H1 (cell line): ENCODE measurements at regions not wholly inside any gene's neighbourhood (a gene's known extent, or its start where the extent isn't known, plus 50 kb on each side); places are given as distances from the start of the nearest gene placed in this dataset.

Experiments used
- CTCF ChIA-PET: fragments of 300-600 bp; sonication (Branson Sonifier 250); formaldehyde crosslinking; loops from one replicate; lab custom pipeline; 2021; ENCODE audit not compliant: partially characterized antibody; lab: Charles Lee
- POLR2A ChIA-PET: fragments of 300-600 bp; sonication (Branson Sonifier 250); formaldehyde crosslinking; loops from one replicate; lab custom pipeline; 2021; ENCODE audit warnings: inconsistent platforms; ENCODE audit not compliant: partially characterized antibody; lab: Charles Lee
- DNase-seq, 2 experiments: peaks; one replicate each; pipeline versions ENCODE4 v3.0.0 to v3.0.0-alpha.2; 2010 to 2022; ENCODE audit warnings: low spot score in 2 of 2, low read depth in 1 of 2, mixed read lengths in 1 of 2
- FAIRE-seq: peaks from 2 replicates; lab custom pipeline; 2011; peaks lifted over from hg19 to GRCh38; lab: Jason Lieb, UNC
- H2AFZ ChIP-seq: 2 replicates; pipeline ENCODE4 v1.8.1; 2012; ENCODE audit warnings: low read length, inconsistent platforms
- H2AK5ac ChIP-seq: 2 replicates; pipeline ENCODE4 v1.6.1; 2013; ENCODE audit warnings: low read depth, low read length
- H2BK120ac ChIP-seq: replicated peaks from 2 replicates; pipeline ENCODE3; 2013; ENCODE audit warnings: low read depth, low read length, inconsistent platforms
- H2BK12ac ChIP-seq: 2 replicates; pipeline ENCODE4 v1.6.1; 2013; ENCODE audit warnings: low read depth, low read length
- H2BK15ac ChIP-seq: 2 replicates; pipeline ENCODE4 v1.6.1; 2013; ENCODE audit warnings: low read length
- H2BK20ac ChIP-seq: 2 replicates; pipeline ENCODE4 v1.6.1; 2013; ENCODE audit warnings: low read length
- H2BK5ac ChIP-seq: 2 replicates; pipeline ENCODE4 v1.6.1; 2013; ENCODE audit warnings: low read depth, low read length
- H3K14ac ChIP-seq: 2 replicates; pipeline ENCODE4 v1.6.1; 2013; ENCODE audit warnings: inconsistent platforms; ENCODE audit not compliant: insufficient read length
- H3K18ac ChIP-seq: 2 replicates; pipeline ENCODE4 v1.6.1; 2013; ENCODE audit warnings: low read length; ENCODE audit errors: extremely low read depth
- H3K23ac ChIP-seq: 2 replicates; pipeline ENCODE4 v1.6.1; 2013; ENCODE audit warnings: inconsistent platforms; ENCODE audit not compliant: insufficient read length
- H3K23me2 ChIP-seq: 2 replicates; pipeline ENCODE4 v1.6.1; 2013; ENCODE audit warnings: low read depth, low read length
- H3K27ac ChIP-seq: 2 replicates; pipeline ENCODE4 v1.6.1; 2011; ENCODE audit warnings: low read depth, low read length, inconsistent platforms
- H3K27me3 ChIP-seq, 4 experiments: replicated peaks in 1 of 4; 1 replicate in 1 of 4; 2 replicates in 3 of 4; pipeline versions ENCODE4 v1.6.1 to v1.8.1; 2011 to 2013; ENCODE audit warnings: low read length in 3 of 4, mild to moderate bottlenecking in 3 of 4, inconsistent platforms in 2 of 4, mixed read lengths in 2 of 4, moderate library complexity in 1 of 4; ENCODE audit not compliant: control insufficient read depth in 3 of 4, insufficient read depth in 3 of 4; ENCODE audit errors: extremely low read depth in 1 of 4
- H3K36me3 ChIP-seq, 4 experiments: 2 replicates each; pipeline versions ENCODE4 v1.6.1 to v1.8.1; 2011 to 2013; ENCODE audit warnings: mild to moderate bottlenecking in 4 of 4, low read length in 3 of 4, moderate library complexity in 2 of 4, control low read depth in 1 of 4, inconsistent platforms in 1 of 4; ENCODE audit not compliant: insufficient read depth in 4 of 4, control insufficient read depth in 2 of 4
- H3K4ac ChIP-seq: replicated peaks from 2 replicates; pipeline ENCODE3; 2013; ENCODE audit warnings: low read length, low read depth, mixed read lengths, inconsistent platforms; ENCODE audit not compliant: insufficient read length
- H3K4me1 ChIP-seq, 4 experiments: replicated peaks in 1 of 4; 1 replicate in 1 of 4; 2 replicates in 3 of 4; pipeline versions ENCODE4 v1.6.1 to v1.8.1; 2011 to 2013; ENCODE audit warnings: low read length in 3 of 4, inconsistent platforms in 2 of 4, mixed read lengths in 1 of 4; ENCODE audit not compliant: insufficient read depth in 4 of 4, control insufficient read depth in 3 of 4
- H3K4me2 ChIP-seq, 2 experiments: 2 replicates each; pipeline versions ENCODE4 v1.6.1 to v1.8.1; 2011 to 2013; ENCODE audit warnings: low read depth in 2 of 2, low read length in 2 of 2, control low read depth in 1 of 2, inconsistent platforms in 1 of 2, mild to moderate bottlenecking in 1 of 2; ENCODE audit not compliant: insufficient read depth in 1 of 2
- H3K4me3 ChIP-seq, 4 experiments: fragments of 200-600, 300-600 bp in 1 of 4; sonication (generic), shearing (Covaris generic), sonication (Bioruptor Twin) in 1 of 4; 2 replicates each; pipeline versions ENCODE4 v1.5.1 to v1.8.1; 2011 to 2016; ENCODE audit warnings: low read length in 4 of 4, low read depth in 3 of 4, control low read depth in 2 of 4, inconsistent platforms in 2 of 4, mild to moderate bottlenecking in 2 of 4, mixed read lengths in 1 of 4, moderate library complexity in 1 of 4; ENCODE audit not compliant: insufficient read depth in 2 of 4; ENCODE audit errors: extremely low read depth in 1 of 4
- H3K56ac ChIP-seq: replicated peaks from 2 replicates; pipeline ENCODE3; 2013; ENCODE audit warnings: low read depth, mild to moderate bottlenecking, mixed read lengths, low read length, inconsistent platforms; ENCODE audit not compliant: insufficient read length
- H3K79me1 ChIP-seq: 2 replicates; pipeline ENCODE4 v1.6.1; 2013; ENCODE audit warnings: low read depth, low read length, control low read depth
- H3K79me2 ChIP-seq, 2 experiments: 2 replicates each; pipeline versions ENCODE4 v1.6.1 to v1.8.1; 2012 to 2013; ENCODE audit warnings: low read length in 2 of 2, mild to moderate bottlenecking in 2 of 2, inconsistent platforms in 1 of 2; ENCODE audit not compliant: insufficient read depth in 2 of 2, control insufficient read depth in 1 of 2
- H3K9ac ChIP-seq, 4 experiments: replicated peaks in 1 of 4; 1 replicate in 1 of 4; 2 replicates in 3 of 4; pipeline versions ENCODE4 v1.6.1 to v1.8.1; 2011 to 2013; ENCODE audit warnings: low read depth in 3 of 4, low read length in 3 of 4, control low read depth in 2 of 4, mild to moderate bottlenecking in 2 of 4, moderate library complexity in 2 of 4, inconsistent platforms in 1 of 4; ENCODE audit errors: extremely low read depth in 1 of 4
- H3K9me3 ChIP-seq, 2 experiments: 2 replicates each; pipeline versions ENCODE4 v1.6.1 to v1.8.1; 2012 to 2013; ENCODE audit warnings: mild to moderate bottlenecking in 2 of 2, moderate library complexity in 2 of 2, control low read depth in 1 of 2, inconsistent platforms in 1 of 2, low read depth in 1 of 2, low read length in 1 of 2, mixed read lengths in 1 of 2; ENCODE audit not compliant: insufficient read depth in 2 of 2
- H4K20me1 ChIP-seq, 2 experiments: replicated peaks in 1 of 2; 2 replicates each; pipeline versions ENCODE3 to v1.8.1; 2011 to 2013; ENCODE audit warnings: inconsistent platforms in 2 of 2, low read length in 2 of 2, mild to moderate bottlenecking in 1 of 2; ENCODE audit not compliant: insufficient read depth in 2 of 2, control insufficient read depth in 1 of 2
- H4K5ac ChIP-seq: 2 replicates; pipeline ENCODE4 v1.6.1; 2013; ENCODE audit warnings: low read length, low read depth, mixed read lengths, inconsistent platforms; ENCODE audit not compliant: insufficient read length
- H4K8ac ChIP-seq: 2 replicates; pipeline ENCODE4 v1.8.0; 2013; ENCODE audit warnings: mild to moderate bottlenecking, moderate library complexity, low read length, inconsistent platforms; ENCODE audit not compliant: insufficient read depth; ENCODE audit errors: extremely low read depth
- H4K91ac ChIP-seq: replicated peaks from 2 replicates; pipeline ENCODE3; 2013; ENCODE audit warnings: low read length, mixed read lengths, inconsistent platforms; ENCODE audit not compliant: insufficient read length
- NRF1 ChIP-seq: IDR thresholded peaks from 2 replicates; pipeline ENCODE4 v1.6.1; 2011; ENCODE audit warnings: mild to moderate bottlenecking, low read depth, low read length, improper control_type of control experiment
- SIN3A ChIP-seq, 2 experiments: IDR thresholded peaks in 1 of 2; conservative IDR thresholded peaks in 1 of 2; 2 replicates each; pipeline ENCODE4 v1.6.1; 2011 to 2012; ENCODE audit warnings: low read length in 2 of 2, improper control_type of control experiment in 1 of 2, low read depth in 1 of 2, mild to moderate bottlenecking in 1 of 2
- SIRT6 ChIP-seq: IDR thresholded peaks from one replicate; pipeline ENCODE4 v1.7.1; 2012; ENCODE audit warnings: low read length, inconsistent platforms
- YY1 ChIP-seq: IDR thresholded peaks from 2 replicates; pipeline ENCODE4 v1.6.1; 2011; ENCODE audit warnings: low read depth, mild to moderate bottlenecking, low read length
- WGBS, 2 experiments: shearing (Covaris generic) in 1 of 2; methylation state at CpG; one replicate each; pipeline versions ENCODE4 v1.1.6 to v1.1.7; 2013 to 2015; ENCODE audit warnings: low lambda C conversion rate in 2 of 2, mixed read lengths in 2 of 2, inconsistent platforms in 1 of 2, low coverage in 1 of 2, missing lambda C conversion rate in 1 of 2; ENCODE audit not compliant: insufficient replicate concordance in 2 of 2, insufficient coverage in 1 of 2, insufficient read length in 1 of 2; ENCODE audit errors: extremely low coverage in 1 of 2, missing lambda C conversion rate in 1 of 2; 5-methylcytosine and 5-hydroxymethylcytosine counted together

GRCh38 chr7:131699323-131699722, 142.9 kb upstream of the PODXL start:
- Histone ChIP-seq H2BK120ac (no peak overlapping the region), H4K91ac (no peak overlapping the region), H3K79me1 (no peaks in the 10 kb centered on the region), H2BK15ac (no peak overlapping the region), H3K18ac (no peak overlapping the region)
- TF ChIP-seq YY1, result no peak
- no peak for TF ChIP-seq SIRT6
- no peak for TF ChIP-seq NRF1
- TF ChIP-seq SIN3A (conservative IDR thresholded peaks at IDR 0.05 in 1 of 2, IDR thresholded peaks at IDR 0.05 in 1 of 2; ENCODE audit: low read depth in 1 of 2, low read length in 2 of 2), result no peak
- TF ChIP-seq, all 59 proteins: peak for 0
- DNase-seq, result no peak
- no peaks in the 10 kb centered on the region for H3K36me3 ChIP-seq
- H3K27ac ChIP-seq, result no peak overlapping the region
- H3K23me2 ChIP-seq, result no peaks in the 10 kb centered on the region
- H4K20me1 ChIP-seq, result no peaks in the 10 kb centered on the region
- H3K4me2 ChIP-seq, result no peak overlapping the region
- WGBS, 2 experiments, result 100% methylated on average over 1 of the region's 1 CpG; no CpG with 5 or more reads in 1 of the 2 experiments
- FAIRE-seq, result no peak
- no peaks in the 10 kb centered on the region for H3K27me3 ChIP-seq
- H3K4me1 ChIP-seq, result no peaks in the 10 kb centered on the region
- H3K9me3 ChIP-seq, result no peaks in the 10 kb centered on the region
- H2BK20ac ChIP-seq, result no peak overlapping the region
- no peak overlapping the region for H2BK5ac ChIP-seq
- no peak overlapping the region for H2AFZ ChIP-seq
- no peak overlapping the region for H3K23ac ChIP-seq
- no peak overlapping the region for H2AK5ac ChIP-seq
- H3K14ac ChIP-seq, result no peak overlapping the region
- no peak overlapping the region for H3K4me3 ChIP-seq
- no peak overlapping the region for H3K9ac ChIP-seq
- H3K79me2 ChIP-seq, result no peaks in the 10 kb centered on the region
- no peak overlapping the region for H3K4ac ChIP-seq
- H4K5ac ChIP-seq, result no peak overlapping the region
- no peak overlapping the region for H3K56ac ChIP-seq
- no peak overlapping the region for H4K8ac ChIP-seq
- ChIA-PET POLR2A (no interaction called here), CTCF (interaction anchor here (2.0 to 8.6 kb wide), 3 partner anchors 9 to 135 kb away, joined by 7 to 66 read pairs (median 14); no protein-coding TSS in a partner anchor)
- no peak overlapping the region for H2BK12ac ChIP-seq
